AG20443 (cell line): ENCODE measurements at regions not wholly inside any gene's neighbourhood (a gene's known extent, or its start where the extent isn't known, plus 50 kb on each side); places are given as distances from the start of the nearest gene placed in this dataset.

Source experiments
- DNase-seq: peaks from one replicate; pipeline ENCODE4 v3.0.0; 2012; ENCODE audit warnings: low spot score, mixed read lengths

- DNase-seq, result peak; percentile 79
Observed at GRCh38 chr12:75908961-75909605, 122.5 kb downstream of the PHLDA1 start.

- no peak for DNase-seq
Observed at GRCh38 chr12:75905922-75906321, 125.7 kb downstream of the PHLDA1 start.

- no peak for DNase-seq
Observed at GRCh38 chr12:75900781-75901254, 130.8 kb downstream of the PHLDA1 start.

- no peak for DNase-seq
Observed at GRCh38 chr12:75900226-75900625, 131.3 kb downstream of the PHLDA1 start.

- no peak for DNase-seq
Observed at GRCh38 chr12:75894965-75895754, 136.4 kb downstream of the PHLDA1 start.

- DNase-seq, result no peak
Observed at GRCh38 chr12:75893765-75894164, 137.8 kb downstream of the PHLDA1 start.

GRCh38 chr12:75892731-75893408 is 138.7 kb downstream of the PHLDA1 start:
- DNase-seq, result peak; percentile 21

GRCh38 chr12:75891072-75891471 is 140.5 kb downstream of the PHLDA1 start:
- DNase-seq, result no peak

GRCh38 chr12:75890660-75891059 is 140.9 kb downstream of the PHLDA1 start:
- DNase-seq, result no peak

- DNase-seq, result peak; percentile 35
Observed at GRCh38 chr12:75890141-75890540, 141.4 kb downstream of the PHLDA1 start.

- DNase-seq, result no peak
Observed at GRCh38 chr12:75888874-75889613, 142.5 kb downstream of the PHLDA1 start.

- DNase-seq, result no peak
Observed at GRCh38 chr12:75888399-75888798, 143.2 kb downstream of the PHLDA1 start.

- DNase-seq, result no peak
Observed at GRCh38 chr12:75887979-75888378, 143.6 kb downstream of the PHLDA1 start.

GRCh38 chr12:75884465-75884985 is 147.1 kb downstream of the PHLDA1 start:
- DNase-seq, result no peak

GRCh38 chr12:75883241-75883640 is 148.3 kb downstream of the PHLDA1 start:
- DNase-seq, result no peak

- DNase-seq, result no peak
Observed at GRCh38 chr12:75882421-75882820, 149.2 kb downstream of the PHLDA1 start.

GRCh38 chr12:75881920-75882319 is 149.7 kb downstream of the PHLDA1 start:
- DNase-seq, result no peak

- DNase-seq, result no peak
Observed at GRCh38 chr12:75877763-75878621, 153.6 kb downstream of the PHLDA1 start.

- no peak for DNase-seq
Observed at GRCh38 chr12:75876832-75877762, 154.5 kb downstream of the PHLDA1 start.

GRCh38 chr12:75874441-75874840 is 157.1 kb downstream of the PHLDA1 start:
- no peak for DNase-seq
